ENCODE measurements at regions not wholly inside any gene's neighbourhood (a gene's known extent, or its start where the extent isn't known, plus 50 kb on each side); places are given as distances from the start of the nearest gene placed in this dataset.
"Not testable (repeated sequence)": the region's sequence is repeated elsewhere in the genome, so short reads cannot be mapped to it uniquely, and the experiment has no call there.

GRCh38 chr12:12008931-12009611, 61.7 kb upstream of the BCL2L14 start:
- H3K4me3 ChIP-seq (replicated peaks in 1 of 3): no peak overlapping the region
- peak; percentile 49 to 51 for DNase-seq
- intact Hi-C loops (cut with DNase I): no loop called here
- H3K36me3 ChIP-seq: no peaks in the 10 kb centered on the region
- no peaks in the 10 kb centered on the region for H3K27me3 ChIP-seq
- peaks cover 11 to 19% of the 10 kb centered on the region in 2 donors for H3K4me1 ChIP-seq
- H3K9me3 ChIP-seq: no peaks in the 10 kb centered on the region
- H3K27ac ChIP-seq: peak overlapping the region in 1 of 3 donors; percentile 0
- 54 to 76% methylated on average over 13 of the region's 13 CpGs for WGBS, 2 donors
- TF ChIP-seq CTCF (IDR thresholded peaks at IDR 0.05) (no peak), POLR2A (IDR thresholded peaks at IDR 0.05) (no peak)

- H3K4me3 ChIP-seq (replicated peaks in 1 of 3); intact Hi-C loops (cut with DNase I); H3K36me3 ChIP-seq; H3K9me3 ChIP-seq; H3K27me3 ChIP-seq; DNase-seq: not testable (repeated sequence)
- H3K27ac ChIP-seq: peak overlapping the region in 1 of 3 donors; percentile 0
- 89 to 94% methylated on average over 6 of the region's 6 CpGs for WGBS, 2 donors
- peaks cover 11 to 19% of the 10 kb centered on the region in 2 donors for H3K4me1 ChIP-seq
Measured at GRCh38 chr12:12009749-12010276, 60.9 kb upstream of the BCL2L14 start.

- 56 to 78% methylated on average over 18 of the region's 18 CpGs for WGBS, 2 donors
- no peaks in the 10 kb centered on the region for H3K36me3 ChIP-seq
- no peaks in the 10 kb centered on the region for H3K9me3 ChIP-seq
- TF ChIP-seq CTCF (IDR thresholded peaks at IDR 0.05) (no peak), POLR2A (IDR thresholded peaks at IDR 0.05) (no peak)
- H3K27ac ChIP-seq: no peak overlapping the region
- no peaks in the 10 kb centered on the region for H3K27me3 ChIP-seq
- H3K4me3 ChIP-seq (replicated peaks in 1 of 3): no peak overlapping the region
- H3K4me1 ChIP-seq: peaks cover 11 to 19% of the 10 kb centered on the region in 2 donors
- intact Hi-C loops (cut with DNase I): no loop called here
- peak in 1 of 2 donors; percentile 12 for DNase-seq
Measured at GRCh38 chr12:12010277-12011039, 60.3 kb upstream of the BCL2L14 start.

GRCh38 chr12:12011880-12012260, 58.9 kb upstream of the BCL2L14 start:
- Histone ChIP-seq H3K9me3 (no peaks in the 10 kb centered on the region), H3K4me3 (replicated peaks in 1 of 3) (no peak overlapping the region), H3K4me1 (peaks cover 11 to 19% of the 10 kb centered on the region in 2 donors), H3K27ac (no peak overlapping the region), H3K36me3 (no peaks in the 10 kb centered on the region), H3K27me3 (no peaks in the 10 kb centered on the region)
- 96% methylated on average over 5 of the region's 5 CpGs for WGBS, 2 donors
- intact Hi-C loops (cut with DNase I): no loop called here
- no peak for TF ChIP-seq POLR2A (IDR thresholded peaks at IDR 0.05)
- TF ChIP-seq CTCF (IDR thresholded peaks at IDR 0.05): no peak
- no peak for DNase-seq

GRCh38 chr12:12015073-12015685, 55.6 kb upstream of the BCL2L14 start:
- 79 to 81% methylated on average over 11 of the region's 11 CpGs for WGBS, 2 donors
- Histone ChIP-seq H3K4me3 (replicated peaks in 1 of 3) (no peak overlapping the region), H3K4me1 (peaks cover 6% of the 10 kb centered on the region in 2 donors), H3K36me3 (no peaks in the 10 kb centered on the region), H3K9me3 (no peaks in the 10 kb centered on the region), H3K27me3 (no peaks in the 10 kb centered on the region), H3K27ac (no peak overlapping the region)
- no peak for TF ChIP-seq CTCF (IDR thresholded peaks at IDR 0.05)
- TF ChIP-seq POLR2A (IDR thresholded peaks at IDR 0.05): no peak
- intact Hi-C loops (cut with DNase I): no loop called here
- DNase-seq: no peak
